Fibroblast of lung (primary cell): ENCODE measurements at regions not wholly inside any gene's neighbourhood (a gene's known extent, or its start where the extent isn't known, plus 50 kb on each side); places are given as distances from the start of the nearest gene placed in this dataset.

Experiments
- DNase-seq, 2 donors: peaks; one replicate each; pipeline versions ENCODE4 v3.0.0 to v3.0.0-alpha.2; 2010; ENCODE audit warnings: low read depth in 2 of 2
- H2AFZ ChIP-seq: 2 replicates; pipeline ENCODE4 v1.5.1; 2012; ENCODE audit warnings: low read length, control low read depth, inconsistent platforms
- H3K27ac ChIP-seq: 2 replicates; pipeline ENCODE4 v1.5.1; 2011; ENCODE audit warnings: low read length, control low read depth; ENCODE audit not compliant: insufficient read depth
- H3K27me3 ChIP-seq: 2 replicates; pipeline ENCODE4 v1.5.1; 2011; ENCODE audit warnings: mild to moderate bottlenecking, low read length; ENCODE audit not compliant: control insufficient read depth, insufficient read depth
- H3K36me3 ChIP-seq: 2 replicates; pipeline ENCODE4 v1.5.1; 2011; ENCODE audit warnings: low read length; ENCODE audit not compliant: control insufficient read depth, insufficient read depth
- H3K4me1 ChIP-seq: 2 replicates; pipeline ENCODE4 v1.5.1; 2011; ENCODE audit warnings: low read length; ENCODE audit not compliant: control insufficient read depth, insufficient read depth; ENCODE audit errors: extremely low read depth
- H3K4me2 ChIP-seq: 2 replicates; pipeline ENCODE4 v1.5.1; 2011; ENCODE audit warnings: low read length, control low read depth; ENCODE audit not compliant: insufficient read depth; ENCODE audit errors: extremely low read depth
- H3K4me3 ChIP-seq, 4 experiments: fragments of 200-600 bp in 1 of 4; sonication (generic) in 1 of 4; replicated peaks in 1 of 4; 2 replicates each; pipeline ENCODE4 v1.5.1; 2011 to 2016; ENCODE audit warnings: low read length in 4 of 4, low read depth in 3 of 4, mild to moderate bottlenecking in 3 of 4, control low read depth in 2 of 4, inconsistent platforms in 1 of 4, mixed read lengths in 1 of 4; ENCODE audit not compliant: insufficient read depth in 1 of 4; ENCODE audit errors: control extremely low read depth in 1 of 4
- H3K79me2 ChIP-seq: 2 replicates; pipeline ENCODE4 v1.5.1; 2012; ENCODE audit warnings: mild to moderate bottlenecking, low read length, inconsistent platforms; ENCODE audit not compliant: control insufficient read depth, insufficient read depth
- H3K9ac ChIP-seq: 2 replicates; pipeline ENCODE4 v1.5.1; 2011; ENCODE audit warnings: mild to moderate bottlenecking, low read length, control low read depth; ENCODE audit not compliant: insufficient read depth
- H3K9me3 ChIP-seq: 2 replicates; pipeline ENCODE4 v1.5.1; 2012; ENCODE audit warnings: low read depth, low read length; ENCODE audit not compliant: control insufficient read depth, insufficient read depth
- H4K20me1 ChIP-seq: 2 replicates; pipeline ENCODE4 v1.5.1; 2011; ENCODE audit warnings: low read length; ENCODE audit not compliant: control insufficient read depth, insufficient read depth; ENCODE audit errors: extremely low read depth
- CTCF ChIP-seq, 2 donors: IDR thresholded peaks in 1 of 2; conservative IDR thresholded peaks in 1 of 2; 1 replicate in 1 of 2; 2 replicates in 1 of 2; pipeline ENCODE4 v1.5.1; 2011 to 2012; ENCODE audit warnings: low read length in 2 of 2, control low read depth in 1 of 2, inconsistent platforms in 1 of 2, low read depth in 1 of 2, mild to moderate bottlenecking in 1 of 2
- EZH2 ChIP-seq: IDR thresholded peaks from 2 replicates; pipeline ENCODE4 v1.5.1; 2012; ENCODE audit warnings: low read length, control low read depth, mild to moderate bottlenecking; ENCODE audit errors: missing control alignments

- Histone ChIP-seq H3K4me1 (no peaks in the 10 kb centered on the region), H3K9ac (no peak overlapping the region), H3K27me3 (peaks cover 2% of the 10 kb centered on the region), H3K9me3 (no peaks in the 10 kb centered on the region), H3K36me3 (no peaks in the 10 kb centered on the region), H4K20me1 (no peaks in the 10 kb centered on the region), H3K4me2 (no peak overlapping the region), H3K4me3 (no peak overlapping the region), H3K79me2 (no peaks in the 10 kb centered on the region), H3K27ac (no peak overlapping the region), H2AFZ (no peak overlapping the region)
- peak in 1 of 2 donors; percentile 65 for DNase-seq
- no peak for TF ChIP-seq CTCF (conservative IDR thresholded peaks at IDR 0.05 in 1 of 2, IDR thresholded peaks at IDR 0.05 in 1 of 2; ENCODE audit: low read depth in 1 of 2, low read length in 2 of 2)
- no peak for TF ChIP-seq EZH2
Observed at GRCh38 chr12:4135919-4136605, 137.5 kb upstream of the CCND2 start.

- Histone ChIP-seq H4K20me1 (no peaks in the 10 kb centered on the region), H3K4me1 (no peaks in the 10 kb centered on the region), H3K4me2 (no peak overlapping the region), H3K9me3 (no peaks in the 10 kb centered on the region), H2AFZ (no peak overlapping the region), H3K36me3 (no peaks in the 10 kb centered on the region), H3K27me3 (peaks cover 2% of the 10 kb centered on the region), H3K9ac (no peak overlapping the region), H3K4me3 (no peak overlapping the region), H3K79me2 (no peaks in the 10 kb centered on the region), H3K27ac (no peak overlapping the region)
- TF ChIP-seq EZH2 (no peak), CTCF (conservative IDR thresholded peaks at IDR 0.05 in 1 of 2, IDR thresholded peaks at IDR 0.05 in 1 of 2; ENCODE audit: low read depth in 1 of 2, low read length in 2 of 2) (no peak)
- DNase-seq: no peak
Observed at GRCh38 chr12:4134448-4135263, 138.9 kb upstream of the CCND2 start.

GRCh38 chr12:4133636-4134447, 139.7 kb upstream of the CCND2 start:
- Histone ChIP-seq H2AFZ (no peak overlapping the region), H3K9ac (no peak overlapping the region), H3K79me2 (no peaks in the 10 kb centered on the region), H3K4me1 (no peaks in the 10 kb centered on the region), H3K27me3 (peaks cover 2% of the 10 kb centered on the region), H3K4me3 (no peak overlapping the region), H4K20me1 (no peaks in the 10 kb centered on the region), H3K27ac (no peak overlapping the region), H3K4me2 (no peak overlapping the region), H3K9me3 (no peaks in the 10 kb centered on the region), H3K36me3 (no peaks in the 10 kb centered on the region)
- no peak for DNase-seq
- TF ChIP-seq EZH2: no peak
- no peak for TF ChIP-seq CTCF (conservative IDR thresholded peaks at IDR 0.05 in 1 of 2, IDR thresholded peaks at IDR 0.05 in 1 of 2; ENCODE audit: low read depth in 1 of 2, low read length in 2 of 2)
